Chondrocyte (in vitro differentiated cells): ENCODE measurements at regions not wholly inside any gene's neighbourhood (a gene's known extent, or its start where the extent isn't known, plus 50 kb on each side); places are given as distances from the start of the nearest gene placed in this dataset.

ENCODE experiments used
- DNase-seq: peaks from one replicate; pipeline ENCODE4 v3.0.0; 2021; ENCODE audit warnings: mixed read lengths, low spot score
- H3K27ac Mint-ChIP-seq: one replicate; pipeline ENCODE4 v1.8.0; 2021; ENCODE audit warnings: mild to moderate bottlenecking, moderate library complexity, mixed read lengths; ENCODE audit not compliant: unreplicated experiment
- H3K27me3 Mint-ChIP-seq: 2 replicates; pipeline ENCODE4 v1.8.0; 2021; ENCODE audit warnings: low read depth, mixed read lengths
- H3K36me3 Mint-ChIP-seq: 2 replicates; pipeline ENCODE4 v1.8.0; 2021; ENCODE audit warnings: low read depth, mixed read lengths
- H3K4me1 Mint-ChIP-seq: 2 replicates; pipeline ENCODE4 v1.8.0; 2021; ENCODE audit warnings: low read depth, mild to moderate bottlenecking, mixed read lengths
- H3K4me3 Mint-ChIP-seq: one replicate; pipeline ENCODE4 v1.8.0; 2021; ENCODE audit warnings: mild to moderate bottlenecking, moderate library complexity, mixed read lengths; ENCODE audit not compliant: unreplicated experiment
- H3K9me3 Mint-ChIP-seq: 2 replicates; pipeline ENCODE4 v1.8.0; 2021; ENCODE audit warnings: low read depth, mixed read lengths
- CTCF ChIP-seq: fragments of 200-600 bp; sonication (generic); IDR thresholded peaks from 2 replicates; pipeline ENCODE4 v1.5.0; 2021; ENCODE audit warnings: antibody characterized with exemption, mild to moderate bottlenecking, moderate library complexity

DNA sequence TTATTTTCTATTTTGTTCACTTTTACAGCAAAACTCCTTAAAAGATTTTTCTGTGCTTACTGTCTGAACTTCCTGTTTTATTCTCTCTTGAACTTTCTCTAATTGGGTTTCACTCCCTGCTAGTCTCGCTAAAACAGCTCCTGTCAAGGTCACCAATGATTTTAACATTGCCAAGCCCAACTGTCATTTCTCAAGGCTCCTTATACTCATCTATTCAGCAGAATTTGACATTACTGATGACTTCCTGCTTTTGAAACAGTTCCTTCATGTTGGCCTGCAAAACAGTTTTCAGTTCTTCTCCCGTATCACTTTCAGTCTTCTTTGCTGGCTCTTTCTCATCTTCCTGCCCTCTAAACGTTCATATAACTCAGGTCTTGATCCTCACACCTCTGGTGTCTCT, 268.5 kb upstream of the USP15 start:
- no peak overlapping the region for H3K4me3 Mint-ChIP-seq
- no peaks in the 10 kb centered on the region for H3K27me3 Mint-ChIP-seq
- H3K4me1 Mint-ChIP-seq: no peaks in the 10 kb centered on the region
- TF ChIP-seq CTCF: no peak
- no peak overlapping the region for H3K27ac Mint-ChIP-seq
- no peak for DNase-seq
- no peaks in the 10 kb centered on the region for H3K36me3 Mint-ChIP-seq
- no peaks in the 10 kb centered on the region for H3K9me3 Mint-ChIP-seq

- H3K36me3 Mint-ChIP-seq: no peaks in the 10 kb centered on the region
These were observed 266.4 kb upstream of the USP15 start for GRCh38 chr12:61993734-61994345.

GRCh38 chr12:61996717-61997116, 263.5 kb upstream of the USP15 start:
- Mint-ChIP-seq H3K27me3 (no peaks in the 10 kb centered on the region), H3K4me1 (no peaks in the 10 kb centered on the region), H3K36me3 (no peaks in the 10 kb centered on the region), H3K27ac (no peak overlapping the region), H3K9me3 (no peaks in the 10 kb centered on the region), H3K4me3 (no peak overlapping the region)
- DNase-seq: no peak
- no peak for TF ChIP-seq CTCF

More at GRCh38 chr12:61993734-61994345, 266.4 kb upstream of the USP15 start:
- Mint-ChIP-seq H3K27ac (no peak overlapping the region), H3K4me1 (no peaks in the 10 kb centered on the region), H3K9me3 (no peaks in the 10 kb centered on the region), H3K4me3 (no peak overlapping the region), H3K27me3 (no peaks in the 10 kb centered on the region)
- no peak for DNase-seq
- peak; percentile 70 for TF ChIP-seq CTCF

DNA sequence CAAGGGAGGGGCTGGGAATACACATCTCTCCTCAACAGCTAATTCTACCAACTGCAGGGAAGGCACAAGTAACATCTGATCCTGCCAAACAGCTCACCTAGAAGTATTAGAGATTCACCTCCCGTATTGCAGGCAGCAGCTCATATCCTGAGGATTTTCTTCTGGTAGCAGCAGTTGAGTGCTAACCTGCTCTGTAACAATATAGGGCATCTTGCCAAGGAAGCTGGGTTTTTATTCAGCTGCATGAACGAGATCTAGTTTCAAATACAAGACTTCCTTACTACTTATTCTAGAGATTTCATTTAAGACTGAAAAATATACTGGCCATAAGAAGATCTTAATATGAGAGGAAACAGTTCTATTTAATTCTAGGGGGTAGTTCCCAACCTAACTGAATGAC, 261.4 kb upstream of the USP15 start:
- no peak for DNase-seq
- H3K4me1 Mint-ChIP-seq: no peaks in the 10 kb centered on the region
- TF ChIP-seq CTCF: no peak

GRCh38 chr12:61999311-61999710, 260.9 kb upstream of the USP15 start:
- Mint-ChIP-seq H3K27ac (no peak overlapping the region), H3K4me1 (no peaks in the 10 kb centered on the region), H3K36me3 (no peaks in the 10 kb centered on the region), H3K4me3 (no peak overlapping the region), H3K27me3 (no peaks in the 10 kb centered on the region), H3K9me3 (no peaks in the 10 kb centered on the region)
- DNase-seq: no peak
- no peak for TF ChIP-seq CTCF

More for the DNA sequence above, 261.4 kb upstream of the USP15 start:
- H3K36me3 Mint-ChIP-seq: no peaks in the 10 kb centered on the region
- no peaks in the 10 kb centered on the region for H3K9me3 Mint-ChIP-seq
- H3K27me3 Mint-ChIP-seq: no peaks in the 10 kb centered on the region
- no peak overlapping the region for H3K27ac Mint-ChIP-seq
- no peak overlapping the region for H3K4me3 Mint-ChIP-seq
